ENCODE measurements at regions not wholly inside any gene's neighbourhood (a gene's known extent, or its start where the extent isn't known, plus 50 kb on each side); places are given as distances from the start of the nearest gene placed in this dataset.

GRCh38 chr4:29310252-29310651 lies 1409.9 kb upstream of the PCDH7 start:
- TF ChIP-seq CTCF (IDR thresholded peaks at IDR 0.05) (no peak), POLR2A (IDR thresholded peaks at IDR 0.05) (no peak)
